Keratinocyte (primary cell): ENCODE measurements at regions not wholly inside any gene's neighbourhood (a gene's known extent, or its start where the extent isn't known, plus 50 kb on each side); places are given as distances from the start of the nearest gene placed in this dataset.

Source experiments
- DNase-seq: peaks from one replicate; pipeline ENCODE4 v3.0.0-alpha.2; 2011; ENCODE audit warnings: low read depth, missing footprints, low spot score
- FAIRE-seq: peaks from 2 replicates; lab custom pipeline; 2011; peaks lifted over from hg19 to GRCh38; lab: Jason Lieb, UNC
- H2AFZ ChIP-seq: 2 replicates; pipeline ENCODE4 v1.6.0; 2012; ENCODE audit warnings: low read length, control low read depth, inconsistent platforms; ENCODE audit not compliant: control insufficient read depth
- H3K27ac ChIP-seq: 2 replicates; pipeline ENCODE4 v1.5.1; 2011; ENCODE audit warnings: low read length; ENCODE audit not compliant: control insufficient read depth, insufficient read depth
- H3K27me3 ChIP-seq: 3 replicates; pipeline ENCODE4 v1.6.0; 2011; ENCODE audit warnings: low read length; ENCODE audit not compliant: control insufficient read depth, insufficient read depth; ENCODE audit errors: extremely low read depth
- H3K36me3 ChIP-seq, 2 experiments: 2 replicates in 1 of 2; 3 replicates in 1 of 2; pipeline ENCODE4 v1.5.1; 2011; ENCODE audit warnings: low read length in 2 of 2, mild to moderate bottlenecking in 1 of 2; ENCODE audit not compliant: control insufficient read depth in 2 of 2, insufficient read depth in 2 of 2; ENCODE audit errors: extremely low read depth in 1 of 2
- H3K4me1 ChIP-seq: 3 replicates; pipeline ENCODE4 v1.5.1; 2011; ENCODE audit warnings: low read length; ENCODE audit not compliant: control insufficient read depth, insufficient read depth; ENCODE audit errors: extremely low read depth
- H3K4me2 ChIP-seq: 3 replicates; pipeline ENCODE4 v1.6.0; 2011; ENCODE audit warnings: low read depth, low read length; ENCODE audit not compliant: control insufficient read depth, insufficient read depth; ENCODE audit errors: extremely low read depth
- H3K4me3 ChIP-seq, 3 experiments: fragments of 200-600 bp in 1 of 3; sonication (generic) in 1 of 3; 2 replicates in 2 of 3; 3 replicates in 1 of 3; pipeline ENCODE4 v1.5.1; 2011 to 2016; ENCODE audit warnings: low read length in 3 of 3, mild to moderate bottlenecking in 3 of 3, control low read depth in 2 of 3, inconsistent platforms in 1 of 3, low read depth in 1 of 3, mixed read lengths in 1 of 3, mixed run types in 1 of 3, moderate library complexity in 1 of 3; ENCODE audit not compliant: control insufficient read depth in 2 of 3, insufficient read depth in 2 of 3; ENCODE audit errors: extremely low read depth in 1 of 3
- H3K79me2 ChIP-seq: 2 replicates; pipeline ENCODE4 v1.6.0; 2012; ENCODE audit warnings: low read length; ENCODE audit not compliant: control insufficient read depth, insufficient read depth
- H3K9ac ChIP-seq: 3 replicates; pipeline ENCODE4 v1.6.0; 2011; ENCODE audit warnings: low read length; ENCODE audit not compliant: control insufficient read depth, insufficient read depth; ENCODE audit errors: extremely low read depth
- H3K9me1 ChIP-seq: 3 replicates; pipeline ENCODE4 v1.6.0; 2011; ENCODE audit warnings: low read length; ENCODE audit not compliant: control insufficient read depth, insufficient read depth; ENCODE audit errors: extremely low read depth
- H3K9me3 ChIP-seq: 2 replicates; pipeline ENCODE4 v1.5.1; 2012; ENCODE audit warnings: low read depth, low read length; ENCODE audit not compliant: control insufficient read depth
- H4K20me1 ChIP-seq: 3 replicates; pipeline ENCODE4 v1.6.0; 2011; ENCODE audit warnings: low read length; ENCODE audit not compliant: control insufficient read depth, insufficient read depth; ENCODE audit errors: extremely low read depth
- CTCF ChIP-seq, 3 experiments: IDR thresholded peaks in 1 of 3; conservative IDR thresholded peaks in 1 of 3; optimal IDR thresholded peaks in 1 of 3; 2 replicates in 2 of 3; 3 replicates in 1 of 3; pipeline versions ENCODE3 to v1.5.1; 2011; ENCODE audit warnings: low read length in 3 of 3, mild to moderate bottlenecking in 3 of 3, moderate library complexity in 2 of 3, control low read depth in 1 of 3, inconsistent platforms in 1 of 3; ENCODE audit not compliant: insufficient read depth in 2 of 3; ENCODE audit errors: extremely low read depth in 1 of 3
- EZH2 ChIP-seq: IDR thresholded peaks from one replicate; pipeline ENCODE4 v1.6.1; 2012; ENCODE audit warnings: inconsistent platforms, mild to moderate bottlenecking, low read length, moderate library complexity
- dilution Hi-C: fragments of 300-500 bp; cut with MboI; formaldehyde crosslinking; loops from one replicate; pipeline ENCODE4 v1.7.0; 2020; ENCODE audit warnings: low sequenced_read_pairs; ENCODE audit not compliant: extremely low pct_ligation_motif_present

GRCh38 chr5:63822614-63823013 lies 139.6 kb downstream of the HTR1A start:
- Histone ChIP-seq H3K4me2 (no peak overlapping the region), H2AFZ (no peak overlapping the region), H3K79me2 (no peaks in the 10 kb centered on the region), H3K9me3 (no peaks in the 10 kb centered on the region), H3K4me1 (no peaks in the 10 kb centered on the region), H4K20me1 (no peaks in the 10 kb centered on the region), H3K4me3 (no peak overlapping the region), H3K27me3 (no peaks in the 10 kb centered on the region), H3K9ac (no peak overlapping the region), H3K27ac (no peak overlapping the region), H3K9me1 (no peaks in the 10 kb centered on the region), H3K36me3 (no peaks in the 10 kb centered on the region)
- DNase-seq, result no peak
- FAIRE-seq, result no peak
- dilution Hi-C loops, result no loop called here
- TF ChIP-seq EZH2 (no peak), CTCF (optimal IDR thresholded peaks at IDR 0.05 in 1 of 3, IDR thresholded peaks at IDR 0.05 in 1 of 3, conservative IDR thresholded peaks at IDR 0.05 in 1 of 3; ENCODE audit: extremely low read depth in 1 of 3, insufficient read depth in 2 of 3, low read length in 3 of 3) (no peak)

GRCh38 chr5:63820577-63820976 lies 141.7 kb downstream of the HTR1A start:
- no peaks in the 10 kb centered on the region for H3K36me3 ChIP-seq
- H3K9me1 ChIP-seq, result no peaks in the 10 kb centered on the region
- no peaks in the 10 kb centered on the region for H3K9me3 ChIP-seq
- TF ChIP-seq EZH2, result no peak
- TF ChIP-seq CTCF (optimal IDR thresholded peaks at IDR 0.05 in 1 of 3, IDR thresholded peaks at IDR 0.05 in 1 of 3, conservative IDR thresholded peaks at IDR 0.05 in 1 of 3; ENCODE audit: extremely low read depth in 1 of 3, insufficient read depth in 2 of 3, low read length in 3 of 3), result no peak
- no peaks in the 10 kb centered on the region for H3K79me2 ChIP-seq
- no peaks in the 10 kb centered on the region for H3K4me1 ChIP-seq
- no peaks in the 10 kb centered on the region for H4K20me1 ChIP-seq
- DNase-seq, result no peak
- no peak overlapping the region for H3K4me2 ChIP-seq
- no peak overlapping the region for H3K27ac ChIP-seq
- H3K9ac ChIP-seq, result no peak overlapping the region
- H3K4me3 ChIP-seq, result no peak overlapping the region
- no peak for FAIRE-seq
- dilution Hi-C loops, result no loop called here
- H2AFZ ChIP-seq, result no peak overlapping the region
- H3K27me3 ChIP-seq, result no peaks in the 10 kb centered on the region
